ENCODE measurements at regions not wholly inside any gene's neighbourhood (a gene's known extent, or its start where the extent isn't known, plus 50 kb on each side); places are given as distances from the start of the nearest gene placed in this dataset.

DNA sequence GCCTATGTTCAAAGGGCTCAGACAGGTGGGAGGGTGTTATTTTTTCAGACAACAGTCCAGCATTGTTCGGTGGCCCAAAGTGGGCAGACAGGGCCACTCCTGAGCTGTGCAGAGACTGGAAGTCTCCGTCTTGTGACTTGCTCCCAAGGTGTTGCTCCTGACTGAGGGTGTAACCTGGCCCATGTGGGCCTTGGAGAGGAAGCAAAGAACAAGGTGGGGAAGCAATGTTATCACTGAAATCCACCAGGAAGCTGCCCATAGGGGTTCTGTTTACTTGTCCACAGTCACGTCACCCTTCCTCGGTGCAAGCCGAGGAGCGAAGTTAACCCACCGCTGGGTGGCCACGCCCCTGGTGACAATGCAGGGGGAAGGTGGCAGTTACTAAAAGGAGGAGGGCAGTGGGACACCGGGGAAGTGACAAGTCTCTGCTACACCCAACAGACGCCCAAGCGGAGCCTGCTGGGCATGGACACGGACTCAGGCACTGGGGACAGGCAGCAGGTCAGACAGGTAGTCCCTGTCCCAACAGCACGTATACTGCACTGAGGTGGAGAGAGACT lies 311.6 kb upstream of the MKI67 start:
- no peaks in the 10 kb centered on the region for H3K9me3 ChIP-seq
- TF ChIP-seq POLR2AphosphoS5 (IDR thresholded peaks at IDR 0.05; ENCODE audit: insufficient read depth in 1 of 2, low read depth in 1 of 2) (no peak), POLR2A (IDR thresholded peaks at IDR 0.05) (no peak)
- TF ChIP-seq, protein P1, sequence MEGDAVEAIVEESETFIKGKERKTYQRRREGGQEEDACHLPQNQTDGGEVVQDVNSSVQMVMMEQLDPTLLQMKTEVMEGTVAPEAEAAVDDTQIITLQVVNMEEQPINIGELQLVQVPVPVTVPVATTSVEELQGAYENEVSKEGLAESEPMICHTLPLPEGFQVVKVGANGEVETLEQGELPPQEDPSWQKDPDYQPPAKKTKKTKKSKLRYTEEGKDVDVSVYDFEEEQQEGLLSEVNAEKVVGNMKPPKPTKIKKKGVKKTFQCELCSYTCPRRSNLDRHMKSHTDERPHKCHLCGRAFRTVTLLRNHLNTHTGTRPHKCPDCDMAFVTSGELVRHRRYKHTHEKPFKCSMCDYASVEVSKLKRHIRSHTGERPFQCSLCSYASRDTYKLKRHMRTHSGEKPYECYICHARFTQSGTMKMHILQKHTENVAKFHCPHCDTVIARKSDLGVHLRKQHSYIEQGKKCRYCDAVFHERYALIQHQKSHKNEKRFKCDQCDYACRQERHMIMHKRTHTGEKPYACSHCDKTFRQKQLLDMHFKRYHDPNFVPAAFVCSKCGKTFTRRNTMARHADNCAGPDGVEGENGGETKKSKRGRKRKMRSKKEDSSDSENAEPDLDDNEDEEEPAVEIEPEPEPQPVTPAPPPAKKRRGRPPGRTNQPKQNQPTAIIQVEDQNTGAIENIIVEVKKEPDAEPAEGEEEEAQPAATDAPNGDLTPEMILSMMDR (IDR thresholded peaks at IDR 0.05) = no peak
- no peak overlapping the region for H3K27ac ChIP-seq
- no peaks in the 10 kb centered on the region for H3K27me3 ChIP-seq
- intact Hi-C loops (cut with DNase I) = no loop called here
- no peaks in the 10 kb centered on the region for H3K4me1 ChIP-seq
- DNase-seq (ENCODE audit: extremely low spot score in 2 of 2) = no peak
- no peaks in the 10 kb centered on the region for H3K36me3 ChIP-seq
- no peak overlapping the region for H3K4me3 ChIP-seq

DNA sequence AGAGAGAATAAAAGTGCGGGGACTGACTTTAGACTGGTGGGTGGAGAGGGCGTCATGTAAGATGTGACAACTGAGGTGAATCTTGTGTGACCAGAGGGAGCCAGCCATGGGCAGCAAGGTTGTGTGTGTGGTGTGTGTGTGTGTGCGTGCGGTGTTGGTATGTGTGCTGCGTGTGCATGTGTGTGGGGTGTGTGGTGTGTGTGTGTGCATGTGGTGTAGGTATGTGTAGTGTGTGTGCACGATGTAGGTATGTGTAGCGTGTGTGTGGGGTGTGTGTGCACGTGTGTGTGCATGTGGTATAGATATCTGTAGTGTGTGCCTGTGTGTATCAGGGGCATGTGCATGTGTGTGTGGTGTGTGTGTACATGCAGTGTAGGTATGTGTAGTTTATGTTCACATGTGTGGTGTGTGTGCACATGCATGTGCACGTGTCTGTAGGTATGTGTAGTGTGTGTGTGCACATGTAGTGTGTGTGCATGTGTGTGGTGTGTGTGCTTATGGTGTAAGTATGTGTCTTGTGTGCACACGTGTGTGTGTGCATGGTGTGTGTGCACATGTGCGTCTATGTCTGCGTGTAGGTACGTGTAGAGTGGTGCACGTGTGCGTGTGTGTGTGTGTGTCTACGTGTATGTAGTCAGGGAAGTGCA lies 312.3 kb upstream of the MKI67 start:
- Histone ChIP-seq H3K27me3 (no peaks in the 10 kb centered on the region), H3K4me3 (no peak overlapping the region), H3K27ac (no peak overlapping the region), H3K9me3 (no peaks in the 10 kb centered on the region), H3K4me1 (no peaks in the 10 kb centered on the region), H3K36me3 (no peaks in the 10 kb centered on the region)
- TF ChIP-seq, protein P1 (IDR thresholded peaks at IDR 0.05) = no peak
- no peak for TF ChIP-seq POLR2A (IDR thresholded peaks at IDR 0.05)
- TF ChIP-seq POLR2AphosphoS5 (IDR thresholded peaks at IDR 0.05; ENCODE audit: insufficient read depth in 1 of 2, low read depth in 1 of 2) = no peak
- intact Hi-C loops (cut with DNase I) = no loop called here
- DNase-seq (ENCODE audit: extremely low spot score in 2 of 2) = no peak

DNA sequence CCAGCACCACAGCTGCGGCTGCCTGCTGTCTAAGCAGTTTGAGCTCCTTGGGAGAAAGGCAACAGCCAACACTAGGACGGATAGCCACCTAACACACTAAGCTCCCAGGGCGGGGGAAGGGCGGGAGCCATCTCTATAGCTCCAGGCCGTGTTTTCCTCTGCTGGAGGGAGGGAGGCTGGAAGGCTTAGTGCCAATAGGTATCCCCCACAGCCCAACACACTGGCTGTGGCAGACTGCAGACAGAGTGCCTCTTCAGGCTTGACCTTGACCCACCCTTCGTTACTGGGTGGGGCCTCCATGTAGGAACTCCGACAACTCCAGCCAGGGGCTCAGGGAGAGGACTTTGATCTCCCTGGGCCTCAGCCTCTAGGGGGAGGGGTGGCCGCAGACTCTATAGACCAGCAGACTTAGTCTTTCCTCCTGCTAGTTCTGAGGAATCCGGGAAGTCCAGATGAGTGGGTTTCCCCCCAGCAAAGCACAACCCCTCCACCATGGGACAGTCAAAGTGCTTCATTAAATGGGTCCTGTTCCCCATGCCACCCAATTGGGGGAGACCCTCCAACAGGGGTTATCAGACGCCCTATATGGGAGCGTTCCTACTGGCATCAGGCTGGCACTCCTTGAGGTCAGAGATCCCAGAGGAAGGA lies 314.4 kb upstream of the MKI67 start:
- Histone ChIP-seq H3K36me3 (no peaks in the 10 kb centered on the region), H3K27ac (no peak overlapping the region), H3K27me3 (no peaks in the 10 kb centered on the region), H3K9me3 (no peaks in the 10 kb centered on the region), H3K4me1 (no peaks in the 10 kb centered on the region), H3K4me3 (no peak overlapping the region)
- no peak for TF ChIP-seq POLR2AphosphoS5 (IDR thresholded peaks at IDR 0.05; ENCODE audit: insufficient read depth in 1 of 2, low read depth in 1 of 2)
- TF ChIP-seq, protein P1 (IDR thresholded peaks at IDR 0.05) = no peak
- no peak for TF ChIP-seq POLR2A (IDR thresholded peaks at IDR 0.05)
- DNase-seq (ENCODE audit: extremely low spot score in 2 of 2) = no peak
- intact Hi-C loops (cut with DNase I) = no loop called here

DNA sequence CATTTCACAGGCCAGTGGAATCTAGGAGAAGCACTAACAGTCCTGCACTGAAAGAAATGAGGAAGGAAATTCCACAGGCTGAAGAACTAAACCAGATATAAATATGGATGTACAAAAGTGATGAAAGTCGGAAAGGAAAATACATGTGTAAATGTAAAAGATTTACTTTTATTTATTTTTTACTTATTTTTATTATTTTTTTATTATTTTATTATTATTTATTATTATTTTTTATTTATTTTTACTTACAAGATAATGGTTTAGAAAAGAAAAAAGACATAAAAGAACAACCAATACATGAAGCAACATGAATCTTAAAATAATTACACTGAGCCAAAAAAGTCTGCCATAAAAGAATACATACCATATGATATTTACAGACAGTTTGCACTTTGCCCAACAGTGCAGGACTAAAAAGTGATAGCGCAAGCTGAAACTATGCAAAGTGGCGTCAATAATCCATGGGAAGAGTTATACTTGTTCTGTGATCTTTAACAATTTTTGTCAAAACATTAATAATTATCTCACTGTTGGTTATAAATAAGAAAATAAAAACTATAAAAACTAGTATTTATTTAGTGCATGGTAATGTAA lies 317.8 kb upstream of the MKI67 start:
- no peaks in the 10 kb centered on the region for H3K9me3 ChIP-seq
- H3K27me3 ChIP-seq = no peaks in the 10 kb centered on the region

More for the DNA sequence above, 317.8 kb upstream of the MKI67 start:
- TF ChIP-seq, protein P1 (IDR thresholded peaks at IDR 0.05) = no peak
- intact Hi-C loops (cut with DNase I) = no loop called here
- no peaks in the 10 kb centered on the region for H3K36me3 ChIP-seq
- H3K4me1 ChIP-seq = no peaks in the 10 kb centered on the region
- H3K4me3 ChIP-seq = no peak overlapping the region
- no peak overlapping the region for H3K27ac ChIP-seq
- no peak for DNase-seq (ENCODE audit: extremely low spot score in 2 of 2)
